HEK293 (cell line): ENCODE measurements at regions not wholly inside any gene's neighbourhood (a gene's known extent, or its start where the extent isn't known, plus 50 kb on each side); places are given as distances from the start of the nearest gene placed in this dataset.

Experiments used
- PRDM1 ChIP-seq: fragments of 450-650 bp; formaldehyde crosslinking; IDR thresholded peaks from 2 replicates; pipeline ENCODE4; 2016; ENCODE audit warnings: missing biosample characterization, missing genetic modification characterization
- YY1 ChIP-seq: fragments of 450-650 bp; formaldehyde crosslinking; IDR thresholded peaks from 2 replicates; pipeline ENCODE4 v1.5.1; 2018; ENCODE audit warnings: missing biosample characterization, missing genetic modification characterization
- ZBTB1 ChIP-seq: fragments of 450-650 bp; formaldehyde crosslinking; IDR thresholded peaks from 2 replicates; pipeline ENCODE4 v1.5.1; 2016; ENCODE audit warnings: missing biosample characterization, missing genetic modification characterization
- ZNF114 ChIP-seq: fragments of 450-650 bp; formaldehyde crosslinking; IDR thresholded peaks from 2 replicates; pipeline ENCODE4 v1.5.0; 2017; ENCODE audit warnings: missing biosample characterization, missing genetic modification characterization
- ZNF221 ChIP-seq: fragments of 450-650 bp; formaldehyde crosslinking; IDR thresholded peaks from 2 replicates; pipeline ENCODE4 v1.5.1; 2017; ENCODE audit warnings: missing biosample characterization, missing genetic modification characterization, borderline replicate concordance
- ZNF239 ChIP-seq: fragments of 450-650 bp; formaldehyde crosslinking; IDR thresholded peaks from 2 replicates; pipeline ENCODE4 v1.5.1; 2016; ENCODE audit warnings: missing biosample characterization, missing genetic modification characterization
- ZNF416 ChIP-seq: fragments of 450-650 bp; formaldehyde crosslinking; IDR thresholded peaks from 2 replicates; pipeline ENCODE4 v1.5.1; 2016; ENCODE audit warnings: missing biosample characterization, missing genetic modification characterization
- ZNF629 ChIP-seq: fragments of 450-650 bp; formaldehyde crosslinking; IDR thresholded peaks from 2 replicates; pipeline ENCODE4 v1.5.1; 2017; ENCODE audit warnings: missing biosample characterization, missing genetic modification characterization
- ZNF747 ChIP-seq: fragments of 450-650 bp; formaldehyde crosslinking; IDR thresholded peaks from 2 replicates; pipeline ENCODE4 v1.5.1; 2016; ENCODE audit warnings: missing biosample characterization, missing genetic modification characterization
- ZNF785 ChIP-seq: fragments of 450-650 bp; formaldehyde crosslinking; IDR thresholded peaks from 2 replicates; pipeline ENCODE4 v1.5.1; 2016; ENCODE audit warnings: missing biosample characterization, missing genetic modification characterization
- TF ChIP-seq, protein P1 (sequence below): fragments of 450-650 bp; formaldehyde crosslinking; IDR thresholded peaks from 2 replicates; pipeline ENCODE4 v1.5.1; 2016; ENCODE audit warnings: missing biosample characterization, missing genetic modification characterization

GRCh38 chr10:130401860-130402765 lies 265.9 kb downstream of the GLRX3 start:
- TF ChIP-seq ZBTB1 (tag by site-specific recombination) (no peak), YY1 (tag by site-specific recombination) (no peak), ZNF629 (tag by site-specific recombination) (no peak), ZNF747 (no peak), ZNF239 (tag by site-specific recombination) (no peak), ZNF114 (no peak), ZNF221 (no peak), ZNF785 (tag by site-specific recombination) (no peak), PRDM1 (tag by site-specific recombination) (no peak), ZNF416 (tag by site-specific recombination) (no peak)
- TF ChIP-seq, protein P1, sequence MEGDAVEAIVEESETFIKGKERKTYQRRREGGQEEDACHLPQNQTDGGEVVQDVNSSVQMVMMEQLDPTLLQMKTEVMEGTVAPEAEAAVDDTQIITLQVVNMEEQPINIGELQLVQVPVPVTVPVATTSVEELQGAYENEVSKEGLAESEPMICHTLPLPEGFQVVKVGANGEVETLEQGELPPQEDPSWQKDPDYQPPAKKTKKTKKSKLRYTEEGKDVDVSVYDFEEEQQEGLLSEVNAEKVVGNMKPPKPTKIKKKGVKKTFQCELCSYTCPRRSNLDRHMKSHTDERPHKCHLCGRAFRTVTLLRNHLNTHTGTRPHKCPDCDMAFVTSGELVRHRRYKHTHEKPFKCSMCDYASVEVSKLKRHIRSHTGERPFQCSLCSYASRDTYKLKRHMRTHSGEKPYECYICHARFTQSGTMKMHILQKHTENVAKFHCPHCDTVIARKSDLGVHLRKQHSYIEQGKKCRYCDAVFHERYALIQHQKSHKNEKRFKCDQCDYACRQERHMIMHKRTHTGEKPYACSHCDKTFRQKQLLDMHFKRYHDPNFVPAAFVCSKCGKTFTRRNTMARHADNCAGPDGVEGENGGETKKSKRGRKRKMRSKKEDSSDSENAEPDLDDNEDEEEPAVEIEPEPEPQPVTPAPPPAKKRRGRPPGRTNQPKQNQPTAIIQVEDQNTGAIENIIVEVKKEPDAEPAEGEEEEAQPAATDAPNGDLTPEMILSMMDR (tag by site-specific recombination), result no peak
